HepG2 (cell line): ENCODE measurements at regions not wholly inside any gene's neighbourhood (a gene's known extent, or its start where the extent isn't known, plus 50 kb on each side); places are given as distances from the start of the nearest gene placed in this dataset.

Experiments
- AFF4 ChIP-seq: sonication (generic); formaldehyde crosslinking; IDR thresholded peaks from 2 replicates; pipeline ENCODE4 v1.4.0; 2020; ENCODE audit warnings: missing genetic modification reagents
- AKNA ChIP-seq: sonication (generic); formaldehyde crosslinking; IDR thresholded peaks from 2 replicates; pipeline ENCODE4 v1.4.0; 2020; ENCODE audit warnings: missing genetic modification reagents, borderline replicate concordance
- KDM5A ChIP-seq: fragments of 200-600 bp; sonication (generic); IDR thresholded peaks from 2 replicates; pipeline ENCODE4 v1.7.0; 2018; ENCODE audit warnings: antibody characterized with exemption, mild to moderate bottlenecking, low read length, borderline replicate concordance
- KLF6 ChIP-seq: IDR thresholded peaks from 2 replicates; pipeline ENCODE4 v1.8.0; 2016; ENCODE audit warnings: missing biosample characterization, missing genetic modification reagents
- ZBTB33 ChIP-seq: sonication (generic); formaldehyde crosslinking; IDR thresholded peaks from 2 replicates; pipeline ENCODE4 v1.4.0; 2020; ENCODE audit warnings: missing genetic modification reagents
- ZFAT ChIP-seq: sonication (generic); formaldehyde crosslinking; conservative IDR thresholded peaks from 2 replicates; pipeline ENCODE4 v1.8.1; 2023; ENCODE audit warnings: missing genetic modification reagents, inconsistent platforms
- ZHX1 ChIP-seq: sonication (generic); formaldehyde crosslinking; IDR thresholded peaks from 2 replicates; pipeline ENCODE4 v1.8.1; 2022; ENCODE audit warnings: low read depth, mild to moderate bottlenecking, missing genetic modification reagents
- ZNF496 ChIP-seq: sonication (generic); formaldehyde crosslinking; IDR thresholded peaks from 2 replicates; pipeline ENCODE4 v1.8.1; 2023; ENCODE audit warnings: mild to moderate bottlenecking, moderate library complexity, missing genetic modification reagents; ENCODE audit not compliant: insufficient replicate concordance
- ZNF710 ChIP-seq: sonication (generic); formaldehyde crosslinking; IDR thresholded peaks from 2 replicates; pipeline ENCODE4 v1.5.0; 2020; ENCODE audit warnings: mild to moderate bottlenecking, missing genetic modification reagents, borderline replicate concordance

GRCh38 chr12:124481257-124481750, 86.1 kb downstream of the NCOR2 start (continued):
- TF ChIP-seq ZNF710 (CRISPR knock-in tag) (0 out of 2 replicates have a peak, but pooled peaks have one; percentile 10), AFF4 (CRISPR knock-in tag) (no peak), AKNA (no peak), ZHX1 (CRISPR knock-in tag) (no peak), ZNF496 (CRISPR knock-in tag) (no peak), ZBTB33 (peak; percentile 55), ZFAT (CRISPR knock-in tag) (no peak), KDM5A (no peak), KLF6 (CRISPR knock-in tag) (no peak)
